Colonic mucosa (tissue), 4 donors: ENCODE measurements at regions not wholly inside any gene's neighbourhood (a gene's known extent, or its start where the extent isn't known, plus 50 kb on each side); places are given as distances from the start of the nearest gene placed in this dataset.
"Not testable (repeated sequence)": the region's sequence is repeated elsewhere in the genome, so short reads cannot be mapped to it uniquely, and the experiment has no call there.

Experiments used
- DNase-seq: peaks from one replicate; pipeline ENCODE4 v3.0.0-alpha.2; 2020
- H3K27ac ChIP-seq: fragments of 200-600 bp; one replicate; pipeline ENCODE4 v1.8.0; 2021
- H3K27me3 ChIP-seq: fragments of 200-600 bp; one replicate; pipeline ENCODE4 v1.8.0; 2021
- H3K36me3 ChIP-seq: fragments of 200-600 bp; one replicate; pipeline ENCODE4 v1.8.0; 2021
- H3K4me1 ChIP-seq: fragments of 200-600 bp; one replicate; pipeline ENCODE4 v1.8.0; 2021; ENCODE audit warnings: mild to moderate bottlenecking
- H3K4me3 ChIP-seq: fragments of 200-600 bp; one replicate; pipeline ENCODE4 v1.8.0; 2021
- H3K9ac ChIP-seq, 2 donors: one replicate each; pipeline ENCODE4 v1.7.0; 2013; ENCODE audit warnings: control low read depth in 2 of 2, low read depth in 2 of 2, low read length in 2 of 2
- H3K9me3 ChIP-seq: fragments of 200-600 bp; one replicate; pipeline ENCODE4 v1.8.0; 2021
- CTCF ChIP-seq: fragments of 200-600 bp; IDR thresholded peaks from one replicate; pipeline ENCODE4 v1.8.0; 2022; ENCODE audit warnings: antibody characterized with exemption, mild to moderate bottlenecking
- intact Hi-C: fragments of 100-400 bp; cut with DNase I; formaldehyde crosslinking; loops from one replicate; pipeline ENCODE4 v1.14.1; 2022
- donor health status: healthy.
- donor health status: DM: no; HTN: no; CAD: no.
- donor health status: DM: no; HTN: no; CAD: no.

DNA sequence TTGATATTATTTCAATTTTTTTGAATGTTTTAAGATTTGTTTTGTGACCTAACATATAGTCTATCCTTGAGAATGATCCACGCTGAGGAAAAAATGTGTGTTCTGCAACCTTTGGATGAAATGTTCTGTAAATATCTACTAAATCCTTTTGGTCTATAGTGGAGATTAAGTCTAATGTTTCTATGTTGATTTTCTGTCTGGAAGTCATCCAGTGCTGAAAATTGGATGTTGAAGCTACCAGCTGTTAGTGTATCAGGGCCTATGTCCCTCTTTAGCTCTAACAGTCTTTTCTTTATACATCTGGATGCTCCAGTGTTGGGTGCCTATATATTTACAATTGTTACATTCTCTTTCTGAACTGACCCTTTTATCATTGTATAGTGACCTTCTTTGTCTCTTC, 422.3 kb downstream of the TMEM232 start:
- no peaks in the 10 kb centered on the region for H3K4me1 ChIP-seq
- H3K27ac ChIP-seq = no peak overlapping the region
- intact Hi-C loops = no loop called here
- H3K36me3 ChIP-seq = no peaks in the 10 kb centered on the region
- H3K9ac ChIP-seq = no peak overlapping the region
- no peak for DNase-seq
- no peak for TF ChIP-seq CTCF
- no peaks in the 10 kb centered on the region for H3K9me3 ChIP-seq
- no peaks in the 10 kb centered on the region for H3K27me3 ChIP-seq
- H3K4me3 ChIP-seq = no peak overlapping the region

DNA sequence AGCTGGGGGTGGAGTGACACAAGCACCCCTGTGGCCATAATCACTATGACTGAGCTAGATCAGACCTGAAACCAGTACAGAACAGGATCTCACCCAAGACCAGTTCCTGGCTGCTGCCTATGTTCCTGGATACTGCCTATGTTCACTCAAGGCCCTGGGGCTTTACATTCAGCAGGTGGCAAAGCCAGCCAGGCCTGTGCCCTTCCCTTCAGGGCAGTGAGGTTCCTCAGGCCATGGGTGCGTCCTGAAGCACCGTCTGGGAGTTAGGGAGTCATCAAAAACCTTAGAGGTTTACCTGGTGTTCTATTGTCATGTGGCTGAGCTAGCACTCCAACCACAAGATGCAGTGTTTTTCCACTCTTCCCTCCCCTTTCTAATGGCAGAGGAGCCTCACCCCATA, 419.8 kb downstream of the TMEM232 start:
- Histone ChIP-seq H3K4me3 (no peak overlapping the region), H3K27ac (no peak overlapping the region), H3K27me3 (no peaks in the 10 kb centered on the region), H3K9ac (no peak overlapping the region), H3K9me3 (no peaks in the 10 kb centered on the region), H3K4me1 (no peaks in the 10 kb centered on the region), H3K36me3 (no peaks in the 10 kb centered on the region)
- no peak for TF ChIP-seq CTCF
- DNase-seq = no peak
- intact Hi-C loops = no loop called here

DNA sequence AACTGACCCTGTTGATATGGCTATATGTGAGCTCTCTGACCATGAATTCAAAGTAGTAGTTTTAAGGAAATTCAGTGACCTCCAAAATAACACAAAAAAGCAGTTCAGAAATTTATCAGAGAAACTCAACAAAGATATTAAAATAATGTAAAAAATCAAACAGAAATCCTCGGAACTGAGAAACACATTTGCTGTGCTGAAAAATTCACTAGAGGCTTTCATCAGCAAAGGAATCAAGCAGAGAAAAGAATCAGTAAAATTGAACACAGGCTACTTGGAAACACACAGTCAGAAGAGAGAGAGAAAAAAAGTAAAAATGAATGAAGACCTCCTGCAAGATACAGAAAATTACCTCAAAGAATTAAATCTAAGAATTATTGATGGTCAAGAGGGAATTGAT, 417.2 kb downstream of the TMEM232 start:
- no peak for TF ChIP-seq CTCF
- Histone ChIP-seq H3K4me3 (no peak overlapping the region), H3K27me3 (no peaks in the 10 kb centered on the region), H3K9me3 (no peaks in the 10 kb centered on the region), H3K36me3 (no peaks in the 10 kb centered on the region), H3K9ac (no peak overlapping the region), H3K27ac (no peak overlapping the region), H3K4me1 (no peaks in the 10 kb centered on the region)
- no peak for DNase-seq
- intact Hi-C loops = no loop called here

- H3K36me3 ChIP-seq, H3K9ac ChIP-seq, H3K4me1 ChIP-seq, DNase-seq, intact Hi-C loops, H3K9me3 ChIP-seq, H3K27me3 ChIP-seq, H3K4me3 ChIP-seq, H3K27ac ChIP-seq: not testable (repeated sequence)
These were observed 409.9 kb downstream of the TMEM232 start for GRCh38 chr5:110316566-110316965.

DNA sequence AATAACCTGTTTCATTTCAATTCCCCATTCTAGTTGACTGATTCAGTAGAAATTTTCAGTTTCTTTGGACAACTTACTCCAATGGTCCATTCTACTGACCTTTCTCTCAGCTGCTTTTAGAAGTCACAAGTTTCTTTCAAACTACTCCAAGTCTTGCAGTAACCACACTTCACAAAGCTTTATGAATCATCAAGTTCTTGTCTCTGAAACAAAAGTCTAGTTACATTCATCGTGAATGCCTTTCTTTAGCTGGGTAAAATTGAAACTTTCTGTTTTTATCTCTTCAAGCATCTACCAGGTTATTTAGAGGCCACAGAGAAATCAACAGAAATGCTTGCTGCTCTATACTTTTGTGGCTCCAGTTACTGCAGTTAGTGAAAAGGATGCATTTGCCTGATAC, 405.4 kb downstream of the TMEM232 start:
- TF ChIP-seq CTCF = no peak
- no peaks in the 10 kb centered on the region for H3K27me3 ChIP-seq
- H3K27ac ChIP-seq = no peak overlapping the region
- no peak overlapping the region for H3K4me3 ChIP-seq
- no peak overlapping the region for H3K9ac ChIP-seq
- no peaks in the 10 kb centered on the region for H3K9me3 ChIP-seq
- intact Hi-C loops = no loop called here
- no peaks in the 10 kb centered on the region for H3K36me3 ChIP-seq
- no peak for DNase-seq
- H3K4me1 ChIP-seq = no peaks in the 10 kb centered on the region

DNA sequence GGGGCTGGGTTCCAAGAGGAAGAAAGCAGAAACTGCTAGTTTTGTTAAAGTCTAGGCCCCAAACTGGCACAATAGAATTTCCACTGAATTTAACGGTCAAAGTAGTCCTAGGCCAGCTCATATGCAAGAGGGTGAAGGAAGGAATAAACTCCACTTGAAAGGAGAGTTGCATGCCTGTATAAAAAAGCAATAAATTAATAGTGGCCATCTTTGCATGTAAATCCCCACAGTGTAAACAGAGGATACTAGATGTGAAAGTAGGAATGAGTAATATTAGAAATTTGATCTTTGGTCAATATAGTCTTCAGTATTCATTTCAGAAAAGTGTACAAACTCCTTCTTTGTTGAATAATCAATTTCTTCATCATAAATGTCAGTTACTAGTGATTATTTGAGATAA, 403.1 kb downstream of the TMEM232 start:
- H3K36me3 ChIP-seq = no peaks in the 10 kb centered on the region
- DNase-seq = no peak
- no peak for TF ChIP-seq CTCF
- H3K4me1 ChIP-seq = no peaks in the 10 kb centered on the region
- intact Hi-C loops = no loop called here
- no peaks in the 10 kb centered on the region for H3K27me3 ChIP-seq
- no peak overlapping the region for H3K4me3 ChIP-seq
- H3K27ac ChIP-seq = no peak overlapping the region
- no peak overlapping the region for H3K9ac ChIP-seq
- H3K9me3 ChIP-seq = no peaks in the 10 kb centered on the region
